Upper lobe of left lung (tissue), 6 donors: ENCODE measurements at regions not wholly inside any gene's neighbourhood (a gene's known extent, or its start where the extent isn't known, plus 50 kb on each side); places are given as distances from the start of the nearest gene placed in this dataset.
A peak's percentile ranks its signal among the peaks of the same experiment; 100 is the strongest.

Experiments
- ATAC-seq, 2 donors: fragments of 200-7000 bp; cut with Tn5 transposase; one replicate each; pipeline ENCODE4 v1.9.1; 2022; ENCODE audit warnings: mild to moderate bottlenecking in 2 of 2, moderate library complexity in 2 of 2; ENCODE audit not compliant: low FRiP score in 2 of 2
- DNase-seq, 2 donors: peaks; one replicate each; pipeline ENCODE4 v3.0.0-alpha.2; 2019 to 2020
- H3K27ac ChIP-seq, 4 donors: fragments of 200-600 bp; sonication (generic); one replicate each; pipeline ENCODE4 v1.5.1; 2016 to 2019
- H3K27me3 ChIP-seq, 4 donors: fragments of 200-600 bp; sonication (generic); one replicate each; pipeline ENCODE4 v1.5.1; 2017 to 2019
- H3K36me3 ChIP-seq, 4 donors: fragments of 200-600 bp; sonication (generic); one replicate each; pipeline ENCODE4 v1.5.1; 2016 to 2019
- H3K4me1 ChIP-seq, 4 donors: fragments of 200-600 bp; sonication (generic); one replicate each; pipeline ENCODE4 v1.5.1; 2018 to 2019
- H3K4me3 ChIP-seq, 4 donors: fragments of 200-600 bp; sonication (generic); one replicate each; pipeline ENCODE4 v1.5.1; 2017 to 2019; ENCODE audit warnings: mild to moderate bottlenecking in 2 of 4, moderate library complexity in 1 of 4
- H3K9me3 ChIP-seq, 4 donors: fragments of 200-600 bp; sonication (generic); one replicate each; pipeline ENCODE4 v1.5.1; 2018 to 2019
- CTCF ChIP-seq, 6 experiments: fragments of 450-650 bp in 4 of 6; fragments of 200-600 bp in 2 of 6; sonication (generic) in 2 of 6; IDR thresholded peaks; one replicate each; pipeline ENCODE4 v1.5.1; 2016 to 2019; ENCODE audit warnings: antibody characterized with exemption in 6 of 6
- EP300 ChIP-seq, 4 donors: sonication (generic); formaldehyde crosslinking; IDR thresholded peaks; one replicate each; pipeline ENCODE4 v1.5.1; 2017; ENCODE audit warnings: antibody characterized with exemption in 4 of 4, control low read depth in 2 of 4
- POLR2A ChIP-seq, 4 donors: fragments of 450-650 bp; IDR thresholded peaks; one replicate each; pipeline ENCODE4 v1.5.1; 2016 to 2017; ENCODE audit warnings: antibody characterized with exemption in 4 of 4, mild to moderate bottlenecking in 2 of 4
- POLR2AphosphoS5 ChIP-seq, 2 donors: sonication (generic); formaldehyde crosslinking; IDR thresholded peaks; one replicate each; pipeline ENCODE4 v1.5.1; 2017; ENCODE audit warnings: antibody characterized with exemption in 2 of 2
- WGBS, 2 donors: methylation state at CpG; one replicate each; pipeline ENCODE4 v1.1.5; 2017 to 2018; 5-methylcytosine and 5-hydroxymethylcytosine counted together
- donor health status: DM: no; HTN: no; CAD: no; lungs with moderate emphysema.
- donor health status: DM: no; HTN: yes; CAD: no; lungs with severe emphysema.

GRCh38 chr22:22112533-22113294, 130.1 kb upstream of the TOP3B start:
- 81 to 88% methylated on average over 4 of the region's 4 CpGs for whole genome bisulfite sequencing, 2 donors
- Histone ChIP-seq H3K36me3 (no peaks in the 10 kb centered on the region), H3K4me1 (no peaks in the 10 kb centered on the region), H3K27ac (no peak overlapping the region), H3K4me3 (no peak overlapping the region), H3K9me3 (no peaks in the 10 kb centered on the region), H3K27me3 (peaks cover 0 to under 1% (median 0%) of the 10 kb centered on the region in 4 donors)
- TF ChIP-seq CTCF (IDR thresholded peaks at IDR 0.05) (no peak), POLR2AphosphoS5 (IDR thresholded peaks at IDR 0.05) (no peak), POLR2A (IDR thresholded peaks at IDR 0.05) (no peak), EP300 (IDR thresholded peaks at IDR 0.05) (no peak)
- ATAC-seq (no peak), DNase-seq (no peak)

GRCh38 chr22:22111983-22112382, 129.4 kb upstream of the TOP3B start:
- no peak for ATAC-seq
- H3K36me3 ChIP-seq = no peaks in the 10 kb centered on the region
- H3K27ac ChIP-seq = no peak overlapping the region
- no peaks in the 10 kb centered on the region for H3K9me3 ChIP-seq
- TF ChIP-seq POLR2AphosphoS5 (IDR thresholded peaks at IDR 0.05) (no peak), CTCF (IDR thresholded peaks at IDR 0.05) (no peak), EP300 (IDR thresholded peaks at IDR 0.05) (no peak), POLR2A (IDR thresholded peaks at IDR 0.05) (no peak)
- H3K4me3 ChIP-seq = no peak overlapping the region
- no peaks in the 10 kb centered on the region for H3K4me1 ChIP-seq
- WGBS, 2 donors = 89 to 91% methylated on average over 2 of the region's 2 CpGs
- no peak for DNase-seq
- H3K27me3 ChIP-seq = no peaks in the 10 kb centered on the region

GRCh38 chr22:22111267-22111751, 128.7 kb upstream of the TOP3B start:
- no peak for TF ChIP-seq EP300 (IDR thresholded peaks at IDR 0.05)
- no peak for TF ChIP-seq POLR2A (IDR thresholded peaks at IDR 0.05)
- TF ChIP-seq CTCF (IDR thresholded peaks at IDR 0.05) = peak in 1 of 6 experiments; percentile 4
- no peak for TF ChIP-seq POLR2AphosphoS5 (IDR thresholded peaks at IDR 0.05)
- Histone ChIP-seq H3K4me1 (no peaks in the 10 kb centered on the region), H3K27ac (no peak overlapping the region), H3K4me3 (no peak overlapping the region), H3K36me3 (no peaks in the 10 kb centered on the region), H3K9me3 (no peaks in the 10 kb centered on the region), H3K27me3 (no peaks in the 10 kb centered on the region)
- WGBS, 2 donors = 40 to 65% methylated on average over 4 of the region's 4 CpGs
- DNase-seq = no peak
- peak; percentile 10 to 43 for ATAC-seq

- DNase-seq = peak in 1 of 2 donors; percentile 27
- peak; percentile 61 to 77 for ATAC-seq
- Histone ChIP-seq H3K27me3 (no peaks in the 10 kb centered on the region), H3K36me3 (no peaks in the 10 kb centered on the region), H3K4me3 (no peak overlapping the region), H3K9me3 (no peaks in the 10 kb centered on the region), H3K27ac (no peak overlapping the region), H3K4me1 (no peaks in the 10 kb centered on the region)
- TF ChIP-seq POLR2AphosphoS5 (IDR thresholded peaks at IDR 0.05) (no peak), EP300 (IDR thresholded peaks at IDR 0.05) (no peak), CTCF (IDR thresholded peaks at IDR 0.05) (peak in 3 of 6 experiments; percentile 25 to 48 (median 28)), POLR2A (IDR thresholded peaks at IDR 0.05) (no peak)
- WGBS, 2 donors = 57 to 63% methylated on average over 6 to 7 of the region's 7 CpGs
Observed at GRCh38 chr22:22110548-22111266, 128.1 kb upstream of the TOP3B start.
